SK-N-SH treated with all-trans-retinoic acid at 6 μM for 48 hours (cell line): ENCODE measurements at regions not wholly inside any gene's neighbourhood (a gene's known extent, or its start where the extent isn't known, plus 50 kb on each side); places are given as distances from the start of the nearest gene placed in this dataset.

Experiments
- ATAC-seq: fragments of 200-7000 bp; cut with Tn5 transposase; 3 replicates; pipeline ENCODE4 v1.9.1; 2020; ENCODE audit warnings: mild to moderate bottlenecking, moderate library complexity
- ARNTL ChIP-seq: fragments of 450-650 bp; formaldehyde crosslinking; IDR thresholded peaks from 2 replicates; pipeline ENCODE4 v1.5.0; 2020; ENCODE audit warnings: low read depth, mild to moderate bottlenecking, moderate library complexity, borderline replicate concordance
- BACH2 ChIP-seq: fragments of 250-450 bp; sonication (Bioruptor Pico); IDR thresholded peaks from 2 replicates; pipeline ENCODE4 v1.9.0; 2021; ENCODE audit warnings: mild to moderate bottlenecking, borderline replicate concordance
- ESRRG ChIP-seq: fragments of 250-450 bp; sonication (Bioruptor Pico); IDR thresholded peaks from 2 replicates; pipeline ENCODE4 v1.6.1; 2021; ENCODE audit warnings: mild to moderate bottlenecking
- GLIS3 ChIP-seq: fragments of 250-450 bp; sonication (Bioruptor Pico); IDR thresholded peaks from 2 replicates; pipeline ENCODE4 v1.5.0; 2020; ENCODE audit warnings: mild to moderate bottlenecking, moderate library complexity
- ISL1 ChIP-seq: fragments of 250-450 bp; sonication (Bioruptor Pico); IDR thresholded peaks from 2 replicates; pipeline ENCODE4 v2.1.2; 2022; ENCODE audit warnings: mild to moderate bottlenecking, moderate library complexity
- OSR1 ChIP-seq: fragments of 250-450 bp; sonication (Bioruptor Pico); IDR thresholded peaks from 2 replicates; pipeline ENCODE4 v1.8.0; 2022; ENCODE audit warnings: moderate library complexity, mild to moderate bottlenecking, inconsistent platforms
- PATZ1 ChIP-seq: fragments of 250-450 bp; sonication (Bioruptor Pico); IDR thresholded peaks from 2 replicates; pipeline ENCODE4 v1.8.0; 2020; ENCODE audit warnings: mild to moderate bottlenecking, moderate library complexity, borderline replicate concordance
- PPARA ChIP-seq: fragments of 250-450 bp; sonication (Bioruptor Pico); IDR thresholded peaks from 2 replicates; pipeline ENCODE4 v1.5.0; 2020; ENCODE audit warnings: mild to moderate bottlenecking, borderline replicate concordance
- TCF4 ChIP-seq: fragments of 250-450 bp; sonication (Bioruptor Pico); IDR thresholded peaks from 2 replicates; pipeline ENCODE4 v1.8.0; 2021; ENCODE audit warnings: mild to moderate bottlenecking, moderate library complexity, borderline replicate concordance
- TOX ChIP-seq: fragments of 250-450 bp; sonication (Bioruptor Pico); IDR thresholded peaks from 2 replicates; pipeline ENCODE4 v1.8.0; 2021; ENCODE audit warnings: mild to moderate bottlenecking, moderate library complexity, borderline replicate concordance
- ZFP3 ChIP-seq: fragments of 250-450 bp; sonication (Bioruptor Pico); IDR thresholded peaks from 2 replicates; pipeline ENCODE4 v1.5.0; 2020; ENCODE audit warnings: mild to moderate bottlenecking, moderate library complexity
- ZFP30 ChIP-seq: fragments of 450-650 bp; formaldehyde crosslinking; IDR thresholded peaks from 2 replicates; pipeline ENCODE4 v1.5.0; 2022; ENCODE audit warnings: mild to moderate bottlenecking, moderate library complexity
- ZNF565 ChIP-seq: fragments of 450-650 bp; formaldehyde crosslinking; conservative IDR thresholded peaks from 2 replicates; pipeline ENCODE4 v1.5.0; 2020; ENCODE audit warnings: low read depth, mild to moderate bottlenecking, moderate library complexity
- ZNF70 ChIP-seq: fragments of 450-650 bp; formaldehyde crosslinking; IDR thresholded peaks from 2 replicates; pipeline ENCODE4 v1.5.0; 2020; ENCODE audit warnings: mild to moderate bottlenecking, moderate library complexity
- TF ChIP-seq, protein P1 (sequence below): fragments of 250-450 bp; sonication (Bioruptor Pico); IDR thresholded peaks from 2 replicates; pipeline ENCODE4 v1.5.1; 2021; ENCODE audit warnings: mild to moderate bottlenecking, moderate library complexity
- TF ChIP-seq, protein P2 (sequence below): fragments of 250-450 bp; sonication (Bioruptor Pico); IDR thresholded peaks from 2 replicates; pipeline ENCODE4 v1.8.0; 2021; ENCODE audit warnings: low read depth, mild to moderate bottlenecking, moderate library complexity, borderline replicate concordance
- TF ChIP-seq, protein P3 (sequence below): fragments of 250-450 bp; sonication (Bioruptor Pico); IDR thresholded peaks from 2 replicates; pipeline ENCODE4 v1.5.0; 2020; ENCODE audit warnings: mild to moderate bottlenecking, moderate library complexity
- TF ChIP-seq, protein P4 (sequence below): fragments of 250-450 bp; sonication (Bioruptor Pico); IDR thresholded peaks from 2 replicates; pipeline ENCODE4 v1.5.1; 2020; ENCODE audit warnings: low read depth, mild to moderate bottlenecking, moderate library complexity

DNA sequence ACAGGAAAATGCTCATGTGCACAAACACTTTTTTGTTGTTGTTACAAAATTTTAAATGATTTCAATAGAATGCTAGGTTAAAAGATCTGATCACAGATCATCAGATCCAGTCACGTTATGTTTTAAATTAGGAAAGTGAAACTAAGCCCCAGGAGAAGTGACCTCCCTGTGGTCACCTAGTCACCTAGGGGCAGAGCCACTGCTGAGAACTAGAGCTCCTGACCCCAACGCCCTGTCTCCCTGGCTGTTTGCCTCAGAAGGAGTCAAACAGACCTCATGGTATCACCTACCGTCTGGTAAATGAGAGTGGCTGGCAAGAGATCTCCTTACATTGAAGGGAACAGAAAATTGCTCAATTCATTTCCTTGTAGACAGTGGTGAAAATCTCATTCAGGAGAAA lies 447.3 kb downstream of the ADRA2A start:
- TF ChIP-seq ARNTL (CRISPR knock-in tag), result no peak
- TF ChIP-seq, protein P1, sequence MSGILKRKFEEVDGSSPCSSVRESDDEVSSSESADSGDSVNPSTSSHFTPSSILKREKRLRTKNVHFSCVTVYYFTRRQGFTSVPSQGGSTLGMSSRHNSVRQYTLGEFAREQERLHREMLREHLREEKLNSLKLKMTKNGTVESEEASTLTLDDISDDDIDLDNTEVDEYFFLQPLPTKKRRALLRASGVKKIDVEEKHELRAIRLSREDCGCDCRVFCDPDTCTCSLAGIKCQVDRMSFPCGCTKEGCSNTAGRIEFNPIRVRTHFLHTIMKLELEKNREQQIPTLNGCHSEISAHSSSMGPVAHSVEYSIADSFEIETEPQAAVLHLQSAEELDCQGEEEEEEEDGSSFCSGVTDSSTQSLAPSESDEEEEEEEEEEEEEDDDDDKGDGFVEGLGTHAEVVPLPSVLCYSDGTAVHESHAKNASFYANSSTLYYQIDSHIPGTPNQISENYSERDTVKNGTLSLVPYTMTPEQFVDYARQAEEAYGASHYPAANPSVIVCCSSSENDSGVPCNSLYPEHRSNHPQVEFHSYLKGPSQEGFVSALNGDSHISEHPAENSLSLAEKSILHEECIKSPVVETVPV (CRISPR knock-in tag), result no peak
- TF ChIP-seq ESRRG (CRISPR knock-in tag), result no peak
- no peak for TF ChIP-seq TOX (CRISPR knock-in tag)
- no peak for TF ChIP-seq ZFP3 (CRISPR knock-in tag)
- TF ChIP-seq ZFP30 (CRISPR knock-in tag), result no peak
- TF ChIP-seq, protein P2, sequence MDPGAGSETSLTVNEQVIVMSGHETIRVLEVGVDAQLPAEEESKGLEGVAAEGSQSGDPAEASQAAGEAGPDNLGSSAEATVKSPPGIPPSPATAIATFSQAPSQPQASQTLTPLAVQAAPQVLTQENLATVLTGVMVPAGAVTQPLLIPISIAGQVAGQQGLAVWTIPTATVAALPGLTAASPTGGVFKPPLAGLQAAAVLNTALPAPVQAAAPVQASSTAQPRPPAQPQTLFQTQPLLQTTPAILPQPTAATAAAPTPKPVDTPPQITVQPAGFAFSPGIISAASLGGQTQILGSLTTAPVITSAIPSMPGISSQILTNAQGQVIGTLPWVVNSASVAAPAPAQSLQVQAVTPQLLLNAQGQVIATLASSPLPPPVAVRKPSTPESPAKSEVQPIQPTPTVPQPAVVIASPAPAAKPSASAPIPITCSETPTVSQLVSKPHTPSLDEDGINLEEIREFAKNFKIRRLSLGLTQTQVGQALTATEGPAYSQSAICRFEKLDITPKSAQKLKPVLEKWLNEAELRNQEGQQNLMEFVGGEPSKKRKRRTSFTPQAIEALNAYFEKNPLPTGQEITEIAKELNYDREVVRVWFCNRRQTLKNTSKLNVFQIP, result no peak
- TF ChIP-seq ISL1, result no peak
- no peak for TF ChIP-seq PATZ1 (CRISPR knock-in tag)
- TF ChIP-seq, protein P3, sequence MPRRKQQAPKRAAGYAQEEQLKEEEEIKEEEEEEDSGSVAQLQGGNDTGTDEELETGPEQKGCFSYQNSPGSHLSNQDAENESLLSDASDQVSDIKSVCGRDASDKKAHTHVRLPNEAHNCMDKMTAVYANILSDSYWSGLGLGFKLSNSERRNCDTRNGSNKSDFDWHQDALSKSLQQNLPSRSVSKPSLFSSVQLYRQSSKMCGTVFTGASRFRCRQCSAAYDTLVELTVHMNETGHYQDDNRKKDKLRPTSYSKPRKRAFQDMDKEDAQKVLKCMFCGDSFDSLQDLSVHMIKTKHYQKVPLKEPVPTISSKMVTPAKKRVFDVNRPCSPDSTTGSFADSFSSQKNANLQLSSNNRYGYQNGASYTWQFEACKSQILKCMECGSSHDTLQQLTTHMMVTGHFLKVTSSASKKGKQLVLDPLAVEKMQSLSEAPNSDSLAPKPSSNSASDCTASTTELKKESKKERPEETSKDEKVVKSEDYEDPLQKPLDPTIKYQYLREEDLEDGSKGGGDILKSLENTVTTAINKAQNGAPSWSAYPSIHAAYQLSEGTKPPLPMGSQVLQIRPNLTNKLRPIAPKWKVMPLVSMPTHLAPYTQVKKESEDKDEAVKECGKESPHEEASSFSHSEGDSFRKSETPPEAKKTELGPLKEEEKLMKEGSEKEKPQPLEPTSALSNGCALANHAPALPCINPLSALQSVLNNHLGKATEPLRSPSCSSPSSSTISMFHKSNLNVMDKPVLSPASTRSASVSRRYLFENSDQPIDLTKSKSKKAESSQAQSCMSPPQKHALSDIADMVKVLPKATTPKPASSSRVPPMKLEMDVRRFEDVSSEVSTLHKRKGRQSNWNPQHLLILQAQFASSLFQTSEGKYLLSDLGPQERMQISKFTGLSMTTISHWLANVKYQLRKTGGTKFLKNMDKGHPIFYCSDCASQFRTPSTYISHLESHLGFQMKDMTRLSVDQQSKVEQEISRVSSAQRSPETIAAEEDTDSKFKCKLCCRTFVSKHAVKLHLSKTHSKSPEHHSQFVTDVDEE (CRISPR knock-in tag), result no peak
- no peak for TF ChIP-seq GLIS3
- TF ChIP-seq, protein P4, sequence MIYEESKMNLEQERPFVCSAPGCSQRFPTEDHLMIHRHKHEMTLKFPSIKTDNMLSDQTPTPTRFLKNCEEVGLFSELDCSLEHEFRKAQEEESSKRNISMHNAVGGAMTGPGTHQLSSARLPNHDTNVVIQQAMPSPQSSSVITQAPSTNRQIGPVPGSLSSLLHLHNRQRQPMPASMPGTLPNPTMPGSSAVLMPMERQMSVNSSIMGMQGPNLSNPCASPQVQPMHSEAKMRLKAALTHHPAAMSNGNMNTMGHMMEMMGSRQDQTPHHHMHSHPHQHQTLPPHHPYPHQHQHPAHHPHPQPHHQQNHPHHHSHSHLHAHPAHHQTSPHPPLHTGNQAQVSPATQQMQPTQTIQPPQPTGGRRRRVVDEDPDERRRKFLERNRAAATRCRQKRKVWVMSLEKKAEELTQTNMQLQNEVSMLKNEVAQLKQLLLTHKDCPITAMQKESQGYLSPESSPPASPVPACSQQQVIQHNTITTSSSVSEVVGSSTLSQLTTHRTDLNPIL (CRISPR knock-in tag), result no peak
- TF ChIP-seq BACH2 (CRISPR knock-in tag), result no peak
- TF ChIP-seq ZNF565 (CRISPR knock-in tag), result no peak
- no peak for TF ChIP-seq TCF4 (CRISPR knock-in tag)
- TF ChIP-seq OSR1 (CRISPR knock-in tag), result no peak
- no peak for ATAC-seq

DNA sequence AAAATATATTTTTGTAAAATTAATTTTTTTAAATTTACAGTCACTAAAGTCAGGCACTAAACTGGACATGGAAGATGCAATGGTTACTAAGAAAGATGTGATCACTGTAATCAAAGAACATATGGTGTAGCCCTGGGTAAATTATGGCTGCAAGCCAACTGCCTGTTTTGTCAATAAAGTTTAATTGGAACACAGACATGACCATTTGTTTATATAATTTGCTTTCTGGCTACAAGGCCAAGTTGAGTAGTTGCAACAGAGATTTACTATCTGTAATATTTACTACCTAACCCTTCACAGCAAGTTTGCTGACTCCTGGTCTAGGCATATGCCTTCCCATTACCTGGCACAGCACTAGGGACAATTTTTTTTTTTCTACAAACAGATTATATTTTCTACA lies 448.9 kb downstream of the ADRA2A start:
- no peak for ATAC-seq
- TF ChIP-seq BACH2 (CRISPR knock-in tag) (no peak), ZNF70 (no peak), ZFP30 (CRISPR knock-in tag) (no peak), TOX (CRISPR knock-in tag) (no peak), PPARA (CRISPR knock-in tag) (no peak), ARNTL (CRISPR knock-in tag) (no peak), ZNF565 (CRISPR knock-in tag) (no peak), PATZ1 (CRISPR knock-in tag) (no peak), ZFP3 (CRISPR knock-in tag) (no peak)
- TF ChIP-seq, protein P1 (CRISPR knock-in tag), result no peak
- TF ChIP-seq, protein P2, result no peak
- TF ChIP-seq, protein P3 (CRISPR knock-in tag), result no peak
- TF ChIP-seq, protein P4 (CRISPR knock-in tag), result no peak
